ENCODE measurements at regions not wholly inside any gene's neighbourhood (a gene's known extent, or its start where the extent isn't known, plus 50 kb on each side); places are given as distances from the start of the nearest gene placed in this dataset.

DNA sequence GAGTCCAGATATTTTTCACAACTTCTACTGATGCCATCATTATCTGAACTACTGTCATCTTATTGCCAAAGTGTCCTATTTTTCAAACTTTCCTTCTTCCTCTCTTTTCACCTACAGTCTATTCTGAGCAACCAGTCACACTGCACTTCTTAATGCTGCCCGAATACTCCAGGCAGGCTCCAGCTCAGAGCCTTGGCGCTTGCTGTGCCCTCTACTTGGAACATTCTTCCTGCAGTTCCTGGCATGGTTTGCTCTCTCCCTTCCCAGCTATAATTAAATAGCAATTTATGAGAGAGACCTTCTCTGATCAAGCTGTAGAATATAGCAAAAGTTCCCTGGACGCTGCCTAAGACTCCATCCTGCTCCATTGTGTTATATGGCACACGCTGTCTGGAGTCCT, 831.6 kb downstream of the QKI start:
- Mint-ChIP-seq H3K4me3 (ENCODE audit: unreplicated experiment) (no peak overlapping the region), H3K27me3 (ENCODE audit: insufficient read depth, unreplicated experiment) (no peaks in the 10 kb centered on the region), H3K27ac (ENCODE audit: low read depth, unreplicated experiment) (no peak overlapping the region), H3K9me3 (ENCODE audit: unreplicated experiment) (no peaks in the 10 kb centered on the region), H3K36me3 (ENCODE audit: insufficient read depth, unreplicated experiment) (no peaks in the 10 kb centered on the region), H3K4me1 (ENCODE audit: insufficient read depth, unreplicated experiment) (no peaks in the 10 kb centered on the region)
- no peak for DNase-seq (ENCODE audit: unreplicated experiment)
- ChIA-PET CTCF (no interaction called here), POLR2A (no interaction called here)
- TF ChIP-seq, protein P1, sequence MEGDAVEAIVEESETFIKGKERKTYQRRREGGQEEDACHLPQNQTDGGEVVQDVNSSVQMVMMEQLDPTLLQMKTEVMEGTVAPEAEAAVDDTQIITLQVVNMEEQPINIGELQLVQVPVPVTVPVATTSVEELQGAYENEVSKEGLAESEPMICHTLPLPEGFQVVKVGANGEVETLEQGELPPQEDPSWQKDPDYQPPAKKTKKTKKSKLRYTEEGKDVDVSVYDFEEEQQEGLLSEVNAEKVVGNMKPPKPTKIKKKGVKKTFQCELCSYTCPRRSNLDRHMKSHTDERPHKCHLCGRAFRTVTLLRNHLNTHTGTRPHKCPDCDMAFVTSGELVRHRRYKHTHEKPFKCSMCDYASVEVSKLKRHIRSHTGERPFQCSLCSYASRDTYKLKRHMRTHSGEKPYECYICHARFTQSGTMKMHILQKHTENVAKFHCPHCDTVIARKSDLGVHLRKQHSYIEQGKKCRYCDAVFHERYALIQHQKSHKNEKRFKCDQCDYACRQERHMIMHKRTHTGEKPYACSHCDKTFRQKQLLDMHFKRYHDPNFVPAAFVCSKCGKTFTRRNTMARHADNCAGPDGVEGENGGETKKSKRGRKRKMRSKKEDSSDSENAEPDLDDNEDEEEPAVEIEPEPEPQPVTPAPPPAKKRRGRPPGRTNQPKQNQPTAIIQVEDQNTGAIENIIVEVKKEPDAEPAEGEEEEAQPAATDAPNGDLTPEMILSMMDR (IDR thresholded peaks at IDR 0.05; ENCODE audit: unreplicated experiment), result no peak
- no TSS peak for BruUV-seq (replicated peaks)
- intact Hi-C loops (cut with micrococcal nuclease), result no loop called here

DNA sequence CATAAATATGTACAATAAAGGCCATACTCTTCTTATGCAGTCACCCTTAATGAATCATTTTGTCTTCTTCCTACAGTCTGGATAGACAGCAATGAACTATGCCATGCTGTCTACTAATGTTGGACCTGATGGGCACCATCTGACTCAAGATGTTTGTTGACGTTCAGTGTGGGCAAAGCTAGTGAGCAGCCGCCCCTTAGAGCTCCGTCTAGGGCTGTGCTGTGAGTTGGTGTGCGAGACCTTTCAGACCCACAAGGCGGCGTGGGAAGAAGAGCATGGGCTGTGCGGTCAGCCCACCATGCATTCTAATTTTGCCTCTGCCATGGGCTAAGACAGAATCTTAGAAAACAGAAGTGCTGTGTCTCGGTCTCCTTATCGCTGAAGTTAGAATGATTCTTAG, 829.4 kb downstream of the QKI start:
- TF ChIP-seq, protein P1 (IDR thresholded peaks at IDR 0.05; ENCODE audit: unreplicated experiment), result no peak
- no peak for DNase-seq (ENCODE audit: unreplicated experiment)
- Mint-ChIP-seq H3K27me3 (ENCODE audit: insufficient read depth, unreplicated experiment) (no peaks in the 10 kb centered on the region), H3K4me3 (ENCODE audit: unreplicated experiment) (no peak overlapping the region), H3K4me1 (ENCODE audit: insufficient read depth, unreplicated experiment) (no peaks in the 10 kb centered on the region), H3K27ac (ENCODE audit: low read depth, unreplicated experiment) (no peak overlapping the region), H3K36me3 (ENCODE audit: insufficient read depth, unreplicated experiment) (no peaks in the 10 kb centered on the region), H3K9me3 (ENCODE audit: unreplicated experiment) (no peaks in the 10 kb centered on the region)
- ChIA-PET CTCF (no interaction called here), POLR2A (no interaction called here)
- intact Hi-C loops (cut with micrococcal nuclease), result no loop called here
- BruUV-seq (replicated peaks), result no TSS peak

DNA sequence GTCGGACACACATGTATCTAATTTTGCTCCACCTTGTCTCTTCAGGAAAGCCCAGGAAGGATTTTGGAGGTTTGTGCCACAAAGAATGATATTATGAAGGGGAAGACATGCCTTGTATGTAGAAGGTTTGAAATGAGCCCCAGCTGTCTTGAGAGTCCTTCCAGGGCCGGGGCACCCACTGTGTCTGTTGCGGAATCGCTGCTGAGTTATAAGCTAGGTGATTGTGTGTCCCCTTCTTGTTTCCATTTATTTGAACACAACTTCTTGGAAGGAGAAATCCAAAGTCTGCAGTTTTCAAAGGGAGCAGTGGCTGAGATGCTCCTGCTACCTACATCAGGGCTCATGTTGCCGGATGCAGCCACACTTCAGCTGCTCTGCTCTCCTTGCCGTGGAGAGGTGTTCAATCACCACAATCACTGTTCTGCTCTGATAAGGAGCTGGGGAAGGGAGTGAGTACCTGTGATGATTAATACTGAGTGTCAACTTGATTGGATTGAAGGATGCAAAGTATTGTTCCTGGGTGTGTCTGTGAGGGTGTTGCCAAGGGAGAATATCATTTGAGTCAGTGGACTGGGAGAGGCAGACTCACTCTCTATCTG, 828.6 kb downstream of the QKI start:
- BruUV-seq (replicated peaks), result no TSS peak
- Mint-ChIP-seq H3K4me3 (ENCODE audit: unreplicated experiment) (no peak overlapping the region), H3K4me1 (ENCODE audit: insufficient read depth, unreplicated experiment) (no peaks in the 10 kb centered on the region), H3K27me3 (ENCODE audit: insufficient read depth, unreplicated experiment) (no peaks in the 10 kb centered on the region), H3K27ac (ENCODE audit: low read depth, unreplicated experiment) (no peak overlapping the region), H3K9me3 (ENCODE audit: unreplicated experiment) (no peaks in the 10 kb centered on the region), H3K36me3 (ENCODE audit: insufficient read depth, unreplicated experiment) (no peaks in the 10 kb centered on the region)
- ChIA-PET POLR2A (no interaction called here), CTCF (interaction anchor here (0.5 kb wide), 1 partner anchor 658 kb away, joined by 3 read pairs; no protein-coding TSS in a partner anchor)
- intact Hi-C loops (cut with micrococcal nuclease), result no loop called here
- TF ChIP-seq, protein P1 (IDR thresholded peaks at IDR 0.05; ENCODE audit: unreplicated experiment), result no peak
- no peak for DNase-seq (ENCODE audit: unreplicated experiment)

DNA sequence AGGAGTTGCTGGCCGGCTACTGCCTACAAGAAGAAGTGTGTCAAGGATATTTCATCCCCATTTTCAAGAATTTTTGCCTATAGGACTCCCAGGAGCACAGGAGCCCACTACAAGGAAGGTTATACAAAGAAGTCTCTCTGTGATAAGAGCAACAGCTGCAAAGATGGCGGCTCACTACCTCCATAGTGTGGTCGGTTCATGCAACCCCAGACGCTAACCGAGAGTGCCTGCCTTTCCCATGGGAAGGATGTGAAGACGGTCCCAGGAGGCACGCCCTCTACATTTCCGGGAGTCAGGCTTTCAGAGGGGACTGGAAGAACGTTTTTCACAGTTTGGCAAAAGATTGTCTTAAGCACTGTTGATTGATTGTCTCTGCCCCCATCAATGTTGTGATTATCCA, 816.3 kb downstream of the QKI start:
- no TSS peak for BruUV-seq (replicated peaks)
- Mint-ChIP-seq H3K36me3 (ENCODE audit: insufficient read depth, unreplicated experiment) (no peaks in the 10 kb centered on the region), H3K27ac (ENCODE audit: low read depth, unreplicated experiment) (no peak overlapping the region), H3K4me3 (ENCODE audit: unreplicated experiment) (no peak overlapping the region), H3K27me3 (ENCODE audit: insufficient read depth, unreplicated experiment) (no peaks in the 10 kb centered on the region), H3K9me3 (ENCODE audit: unreplicated experiment) (no peaks in the 10 kb centered on the region), H3K4me1 (ENCODE audit: insufficient read depth, unreplicated experiment) (peaks cover 8% of the 10 kb centered on the region)
- ChIA-PET CTCF (no interaction called here), POLR2A (no interaction called here)
- intact Hi-C loops (cut with micrococcal nuclease), result no loop called here
- TF ChIP-seq, protein P1 (IDR thresholded peaks at IDR 0.05; ENCODE audit: unreplicated experiment), result no peak
- DNase-seq (ENCODE audit: unreplicated experiment), result no peak
